ENCODE measurements at regions not wholly inside any gene's neighbourhood (a gene's known extent, or its start where the extent isn't known, plus 50 kb on each side); places are given as distances from the start of the nearest gene placed in this dataset.

DNA sequence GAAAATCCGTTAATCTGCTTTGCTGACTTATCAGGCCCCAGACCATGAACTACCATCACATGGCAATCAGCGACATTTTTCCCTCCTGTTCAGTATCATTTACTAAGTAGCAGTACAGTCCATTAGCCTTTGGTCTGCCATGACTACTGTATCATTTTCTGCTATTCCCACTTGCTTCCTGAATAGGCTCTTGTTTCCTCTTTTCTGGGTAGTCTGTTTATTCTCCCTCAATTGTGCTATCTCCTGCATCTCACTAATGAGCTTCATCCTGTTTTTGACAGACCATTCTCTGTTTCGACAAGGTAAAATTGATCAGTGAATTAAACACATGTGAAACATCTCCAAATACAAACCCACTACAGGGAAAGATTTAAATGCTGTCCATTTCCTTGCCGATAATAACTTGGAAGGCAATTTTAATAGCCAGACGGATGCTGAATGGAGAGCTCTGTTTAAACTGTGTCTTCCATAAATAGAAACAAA lies 263.5 kb upstream of the ANKRD55 start:
- Histone ChIP-seq H3K36me3 (ENCODE audit: control insufficient read depth, insufficient read depth, low read length) (no peaks in the 10 kb centered on the region), H3K27ac (ENCODE audit: low read depth, low read length) (no peak overlapping the region), H3K4me3 (ENCODE audit: low read length) (no peak overlapping the region), H3K4me1 (ENCODE audit: control insufficient read depth, insufficient read depth, low read length) (no peaks in the 10 kb centered on the region), H3K9ac (ENCODE audit: low read length) (no peak overlapping the region), H3K27me3 (ENCODE audit: control insufficient read depth, insufficient read depth, low read length) (no peaks in the 10 kb centered on the region)

DNA sequence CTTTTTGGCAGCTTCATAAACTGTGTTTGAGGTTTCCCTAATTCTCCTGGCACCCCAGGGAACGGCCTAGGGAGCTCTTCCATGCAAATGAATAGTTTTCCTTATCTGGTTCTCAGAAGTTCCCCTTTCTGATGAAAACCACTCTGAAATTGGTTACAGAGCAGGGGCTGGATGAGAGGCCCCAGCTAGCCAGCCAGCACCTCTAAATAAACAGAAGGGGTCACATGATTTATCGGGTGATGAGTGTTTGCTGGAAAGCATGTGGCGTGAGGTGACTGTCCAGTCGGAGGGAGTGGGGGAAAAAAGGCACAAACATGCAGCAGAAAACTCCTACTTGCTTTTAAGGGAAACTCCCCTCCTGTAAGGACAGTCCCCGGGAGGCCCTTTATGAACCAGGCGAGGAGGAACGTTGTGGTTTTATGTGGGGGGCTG lies 261.2 kb upstream of the ANKRD55 start:
- no peaks in the 10 kb centered on the region for H3K27me3 ChIP-seq (ENCODE audit: control insufficient read depth, insufficient read depth, low read length)
- no peaks in the 10 kb centered on the region for H3K36me3 ChIP-seq (ENCODE audit: control insufficient read depth, insufficient read depth, low read length)
- H3K4me1 ChIP-seq (ENCODE audit: control insufficient read depth, insufficient read depth, low read length) = no peaks in the 10 kb centered on the region
- no peak overlapping the region for H3K27ac ChIP-seq (ENCODE audit: low read depth, low read length)
- no peak overlapping the region for H3K4me3 ChIP-seq (ENCODE audit: low read length)
- H3K9ac ChIP-seq (ENCODE audit: low read length) = no peak overlapping the region

GRCh38 chr5:56493766-56494165 lies 260.6 kb upstream of the ANKRD55 start:
- no peaks in the 10 kb centered on the region for H3K4me1 ChIP-seq (ENCODE audit: control insufficient read depth, insufficient read depth, low read length)
- no peak overlapping the region for H3K27ac ChIP-seq (ENCODE audit: low read depth, low read length)
- no peaks in the 10 kb centered on the region for H3K27me3 ChIP-seq (ENCODE audit: control insufficient read depth, insufficient read depth, low read length)
- no peak overlapping the region for H3K4me3 ChIP-seq (ENCODE audit: low read length)
- H3K36me3 ChIP-seq (ENCODE audit: control insufficient read depth, insufficient read depth, low read length) = no peaks in the 10 kb centered on the region
- H3K9ac ChIP-seq (ENCODE audit: low read length) = no peak overlapping the region

DNA sequence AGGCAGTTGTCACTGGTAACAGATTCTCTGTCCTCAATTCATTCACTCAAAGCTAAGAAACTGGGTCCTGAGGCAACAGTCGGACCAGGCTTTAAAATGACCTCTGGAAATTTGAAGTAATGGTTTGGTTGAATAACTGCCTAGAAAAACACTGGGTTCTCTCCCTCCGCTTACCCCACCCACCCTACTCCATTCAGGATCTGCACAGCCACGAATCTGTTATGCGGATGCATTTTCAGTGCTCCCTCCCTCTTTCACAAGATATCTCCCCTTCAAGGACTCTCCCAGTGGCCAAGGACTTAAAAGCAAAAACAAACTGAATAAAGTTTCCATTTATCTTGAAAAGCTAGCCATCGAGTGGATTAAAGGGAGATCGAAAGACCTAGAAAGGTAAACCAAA lies 260.2 kb upstream of the ANKRD55 start:
- H3K4me3 ChIP-seq (ENCODE audit: low read length) = no peak overlapping the region
- H3K9ac ChIP-seq (ENCODE audit: low read length) = no peak overlapping the region
- H3K27ac ChIP-seq (ENCODE audit: low read depth, low read length) = no peak overlapping the region
- no peaks in the 10 kb centered on the region for H3K27me3 ChIP-seq (ENCODE audit: control insufficient read depth, insufficient read depth, low read length)
- H3K4me1 ChIP-seq (ENCODE audit: control insufficient read depth, insufficient read depth, low read length) = no peaks in the 10 kb centered on the region
- no peaks in the 10 kb centered on the region for H3K36me3 ChIP-seq (ENCODE audit: control insufficient read depth, insufficient read depth, low read length)

GRCh38 chr5:56492812-56493211 lies 259.7 kb upstream of the ANKRD55 start:
- Histone ChIP-seq H3K9ac (ENCODE audit: low read length) (no peak overlapping the region), H3K36me3 (ENCODE audit: control insufficient read depth, insufficient read depth, low read length) (no peaks in the 10 kb centered on the region), H3K4me1 (ENCODE audit: control insufficient read depth, insufficient read depth, low read length) (no peaks in the 10 kb centered on the region), H3K27me3 (ENCODE audit: control insufficient read depth, insufficient read depth, low read length) (no peaks in the 10 kb centered on the region), H3K27ac (ENCODE audit: low read depth, low read length) (no peak overlapping the region), H3K4me3 (ENCODE audit: low read length) (no peak overlapping the region)

DNA sequence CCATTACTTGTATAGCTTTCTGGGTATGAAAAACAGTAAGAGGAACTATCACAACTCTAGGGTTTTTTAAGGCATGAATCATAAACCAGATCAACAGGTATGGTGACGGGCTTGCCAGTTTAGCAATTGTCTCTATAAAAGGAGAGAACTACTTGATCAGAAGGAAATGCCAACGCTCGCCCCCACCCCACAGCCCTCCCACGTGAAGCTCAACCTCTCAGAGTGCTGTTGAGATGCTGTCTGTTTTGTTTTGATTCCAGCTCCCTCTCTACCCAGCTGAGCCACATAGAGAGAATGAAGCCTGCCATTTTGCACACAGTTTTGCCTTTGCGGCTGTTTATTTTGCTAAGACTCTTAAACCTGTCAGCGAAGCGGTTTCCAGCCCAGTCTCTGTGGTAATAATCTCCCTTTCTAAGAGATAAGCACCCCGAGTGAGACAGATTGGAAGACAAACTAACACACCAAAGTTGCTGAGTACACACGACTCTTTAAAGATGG lies 257.9 kb upstream of the ANKRD55 start:
- Histone ChIP-seq H3K4me3 (ENCODE audit: low read length) (no peak overlapping the region), H3K4me1 (ENCODE audit: control insufficient read depth, insufficient read depth, low read length) (no peaks in the 10 kb centered on the region), H3K27me3 (ENCODE audit: control insufficient read depth, insufficient read depth, low read length) (no peaks in the 10 kb centered on the region), H3K27ac (ENCODE audit: low read depth, low read length) (no peak overlapping the region), H3K36me3 (ENCODE audit: control insufficient read depth, insufficient read depth, low read length) (no peaks in the 10 kb centered on the region), H3K9ac (ENCODE audit: low read length) (no peak overlapping the region)

DNA sequence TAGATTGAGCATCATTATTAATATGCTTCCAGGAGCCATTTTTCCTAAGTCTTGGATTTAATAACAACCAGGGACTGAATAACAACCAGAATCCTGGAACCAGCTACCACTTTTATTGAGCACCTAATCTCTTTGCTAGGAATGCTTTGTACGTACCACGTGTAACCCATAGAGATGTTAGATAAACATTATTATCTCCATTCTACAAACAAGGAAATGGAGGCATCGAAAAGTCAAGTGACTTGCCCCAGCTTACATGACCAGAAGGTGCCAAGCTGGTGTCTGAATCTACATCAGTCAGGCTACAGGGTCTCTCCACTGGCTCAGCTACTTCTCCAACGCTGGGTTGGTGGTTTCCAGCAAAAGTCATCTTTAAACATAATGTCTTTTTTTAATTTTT lies 256.1 kb upstream of the ANKRD55 start:
- Histone ChIP-seq H3K36me3 (ENCODE audit: control insufficient read depth, insufficient read depth, low read length) (no peaks in the 10 kb centered on the region), H3K27ac (ENCODE audit: low read depth, low read length) (no peak overlapping the region), H3K9ac (ENCODE audit: low read length) (no peak overlapping the region), H3K4me3 (ENCODE audit: low read length) (no peak overlapping the region), H3K27me3 (ENCODE audit: control insufficient read depth, insufficient read depth, low read length) (no peaks in the 10 kb centered on the region), H3K4me1 (ENCODE audit: control insufficient read depth, insufficient read depth, low read length) (no peaks in the 10 kb centered on the region)

DNA sequence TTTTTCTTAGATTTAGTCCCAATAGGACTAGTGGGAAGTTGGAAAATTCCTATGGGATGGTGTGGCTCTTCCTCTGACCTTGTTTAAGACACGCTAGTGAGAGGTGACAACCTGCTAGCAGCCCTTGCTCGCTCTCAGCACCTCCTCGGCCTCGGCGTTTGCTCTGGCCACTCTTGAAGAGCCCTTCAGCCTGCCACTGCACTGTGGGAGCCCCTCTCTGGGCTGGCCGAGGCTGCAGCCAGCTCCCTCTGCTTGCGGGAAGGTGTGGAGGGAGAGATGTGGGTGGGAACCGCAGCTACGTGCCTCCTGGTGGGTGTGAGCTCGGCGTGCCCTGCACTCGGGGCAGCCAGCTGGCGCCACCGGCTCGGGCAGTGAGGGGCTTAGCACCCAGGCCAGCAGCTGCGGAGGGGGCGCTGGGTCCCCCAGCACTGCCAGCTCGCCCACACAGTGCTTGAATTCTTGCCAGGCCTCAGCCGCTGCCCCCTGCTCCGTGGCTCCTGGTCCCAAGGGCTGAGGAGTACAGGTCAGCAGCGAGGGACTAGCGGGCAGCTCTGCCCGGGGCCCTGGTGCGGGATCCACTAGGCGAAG lies 254.5 kb upstream of the ANKRD55 start:
- H3K27ac ChIP-seq (ENCODE audit: low read depth, low read length) = no peak overlapping the region
- H3K9ac ChIP-seq (ENCODE audit: low read length) = no peak overlapping the region
- no peaks in the 10 kb centered on the region for H3K36me3 ChIP-seq (ENCODE audit: control insufficient read depth, insufficient read depth, low read length)
- H3K27me3 ChIP-seq (ENCODE audit: control insufficient read depth, insufficient read depth, low read length) = no peaks in the 10 kb centered on the region
- no peak overlapping the region for H3K4me3 ChIP-seq (ENCODE audit: low read length)
- H3K4me1 ChIP-seq (ENCODE audit: control insufficient read depth, insufficient read depth, low read length) = no peaks in the 10 kb centered on the region

GRCh38 chr5:56482363-56482762 lies 249.2 kb upstream of the ANKRD55 start:
- no peak overlapping the region for H3K27ac ChIP-seq (ENCODE audit: low read depth, low read length)
- H3K4me1 ChIP-seq (ENCODE audit: control insufficient read depth, insufficient read depth, low read length) = peaks cover 7% of the 10 kb centered on the region
- H3K4me3 ChIP-seq (ENCODE audit: low read length) = no peak overlapping the region
- H3K36me3 ChIP-seq (ENCODE audit: control insufficient read depth, insufficient read depth, low read length) = no peaks in the 10 kb centered on the region
- H3K9ac ChIP-seq (ENCODE audit: low read length) = no peak overlapping the region
- H3K27me3 ChIP-seq (ENCODE audit: control insufficient read depth, insufficient read depth, low read length) = no peaks in the 10 kb centered on the region

GRCh38 chr5:56481428-56482357 lies 248.6 kb upstream of the ANKRD55 start:
- Histone ChIP-seq H3K27ac (ENCODE audit: low read depth, low read length) (peak overlapping the region; percentile 58), H3K27me3 (ENCODE audit: control insufficient read depth, insufficient read depth, low read length) (no peaks in the 10 kb centered on the region), H3K4me1 (ENCODE audit: control insufficient read depth, insufficient read depth, low read length) (peaks cover 7% of the 10 kb centered on the region), H3K4me3 (ENCODE audit: low read length) (peak overlapping the region; percentile 79), H3K36me3 (ENCODE audit: control insufficient read depth, insufficient read depth, low read length) (no peaks in the 10 kb centered on the region), H3K9ac (ENCODE audit: low read length) (peak overlapping the region; percentile 35)

- H3K4me3 ChIP-seq (ENCODE audit: low read length) = peak overlapping the region; percentile 79
- peak overlapping the region; percentile 58 for H3K27ac ChIP-seq (ENCODE audit: low read depth, low read length)
- H3K36me3 ChIP-seq (ENCODE audit: control insufficient read depth, insufficient read depth, low read length) = no peaks in the 10 kb centered on the region
- H3K27me3 ChIP-seq (ENCODE audit: control insufficient read depth, insufficient read depth, low read length) = no peaks in the 10 kb centered on the region
- peaks cover 7% of the 10 kb centered on the region for H3K4me1 ChIP-seq (ENCODE audit: control insufficient read depth, insufficient read depth, low read length)
- H3K9ac ChIP-seq (ENCODE audit: low read length) = peak overlapping the region; percentile 35
Observed at GRCh38 chr5:56480705-56481427, 247.7 kb upstream of the ANKRD55 start.

- Histone ChIP-seq H3K4me3 (ENCODE audit: low read length) (peak overlapping the region; percentile 79), H3K27ac (ENCODE audit: low read depth, low read length) (peak overlapping the region; percentile 58), H3K27me3 (ENCODE audit: control insufficient read depth, insufficient read depth, low read length) (no peaks in the 10 kb centered on the region), H3K36me3 (ENCODE audit: control insufficient read depth, insufficient read depth, low read length) (no peaks in the 10 kb centered on the region), H3K9ac (ENCODE audit: low read length) (no peak overlapping the region), H3K4me1 (ENCODE audit: control insufficient read depth, insufficient read depth, low read length) (peaks cover 7% of the 10 kb centered on the region)
Observed at GRCh38 chr5:56480078-56480704, 247.1 kb upstream of the ANKRD55 start.

Measured in rectal smooth muscle tissue (tissue), 1 donor.